Keratinocyte (primary cell): ENCODE measurements at regions not wholly inside any gene's neighbourhood (a gene's known extent, or its start where the extent isn't known, plus 50 kb on each side); places are given as distances from the start of the nearest gene placed in this dataset.

Experiments used
- CTCF ChIP-seq, 3 experiments: IDR thresholded peaks in 1 of 3; conservative IDR thresholded peaks in 1 of 3; optimal IDR thresholded peaks in 1 of 3; 2 replicates in 2 of 3; 3 replicates in 1 of 3; pipeline versions ENCODE3 to v1.5.1; 2011; ENCODE audit warnings: low read length in 3 of 3, mild to moderate bottlenecking in 3 of 3, moderate library complexity in 2 of 3, control low read depth in 1 of 3, inconsistent platforms in 1 of 3; ENCODE audit not compliant: insufficient read depth in 2 of 3; ENCODE audit errors: extremely low read depth in 1 of 3
- EZH2 ChIP-seq: IDR thresholded peaks from one replicate; pipeline ENCODE4 v1.6.1; 2012; ENCODE audit warnings: inconsistent platforms, mild to moderate bottlenecking, low read length, moderate library complexity

DNA sequence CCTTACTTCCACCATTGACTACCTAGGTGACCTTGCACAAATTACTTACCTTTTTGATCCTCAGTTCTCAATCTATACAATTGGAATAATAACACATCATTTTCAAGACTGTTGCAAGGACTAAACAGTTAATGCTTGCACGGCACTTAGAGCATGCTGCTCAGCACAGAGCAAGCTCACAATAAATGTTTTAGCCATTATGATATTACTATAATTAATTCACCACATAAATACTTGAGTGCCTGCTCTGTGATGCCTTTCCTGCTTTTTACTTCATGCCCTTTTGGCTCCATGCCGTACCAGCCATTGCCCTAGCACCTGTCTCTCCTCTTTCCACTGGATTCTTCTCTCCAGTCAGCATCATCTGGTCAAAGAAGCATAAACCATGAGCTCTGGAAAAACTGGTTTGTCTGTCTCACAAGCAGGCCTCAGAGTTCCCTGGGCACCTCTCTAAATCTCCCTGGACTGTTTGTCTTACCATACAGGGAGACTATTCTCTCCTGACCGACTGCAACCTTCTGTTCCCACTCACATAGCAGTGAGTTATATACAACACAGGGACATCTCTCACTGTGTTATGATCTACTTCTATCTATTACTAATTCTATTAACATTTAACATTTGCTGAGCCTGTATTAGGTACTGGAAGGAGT is 260.4 kb upstream of the ADRA1B start:
- TF ChIP-seq CTCF (optimal IDR thresholded peaks at IDR 0.05 in 1 of 3, IDR thresholded peaks at IDR 0.05 in 1 of 3, conservative IDR thresholded peaks at IDR 0.05 in 1 of 3; ENCODE audit: extremely low read depth in 1 of 3, insufficient read depth in 2 of 3, low read length in 3 of 3) (no peak), EZH2 (no peak)
